NCI-H2171 (cell line): ENCODE measurements at regions not wholly inside any gene's neighbourhood (a gene's known extent, or its start where the extent isn't known, plus 50 kb on each side); places are given as distances from the start of the nearest gene placed in this dataset.
"Not testable (repeated sequence)": the region's sequence is repeated elsewhere in the genome, so short reads cannot be mapped to it uniquely, and the experiment has no call there.

Experiments
- DNase-seq: peaks from one replicate; lab custom pipeline; 2025; lab: John Stamatoyannopoulos, UW

GRCh38 chr7:79778786-79779770 lies 325.6 kb upstream of the MAGI2 start:
- DNase-seq: no peak

- no peak for DNase-seq
These were observed 322.4 kb upstream of the MAGI2 start for GRCh38 chr7:79775911-79776310.

- DNase-seq: no peak
These were observed 320.7 kb upstream of the MAGI2 start for GRCh38 chr7:79774150-79774549.

- no peak for DNase-seq
These were observed 317.5 kb upstream of the MAGI2 start for GRCh38 chr7:79770970-79771369.

- no peak for DNase-seq
These were observed 316.6 kb upstream of the MAGI2 start for GRCh38 chr7:79770063-79770462.

GRCh38 chr7:79767876-79768560 lies 314.6 kb upstream of the MAGI2 start:
- not testable (repeated sequence) for DNase-seq

GRCh38 chr7:79767192-79767591 lies 313.7 kb upstream of the MAGI2 start:
- DNase-seq: not testable (repeated sequence)

GRCh38 chr7:79761876-79762429 lies 308.5 kb upstream of the MAGI2 start:
- no peak for DNase-seq

GRCh38 chr7:79750941-79751340 lies 297.5 kb upstream of the MAGI2 start:
- not testable (repeated sequence) for DNase-seq

GRCh38 chr7:79749856-79750255 lies 296.4 kb upstream of the MAGI2 start:
- DNase-seq: no peak

- DNase-seq: no peak
These were observed 288.2 kb upstream of the MAGI2 start for GRCh38 chr7:79741684-79742083.

GRCh38 chr7:79740076-79740475 lies 286.6 kb upstream of the MAGI2 start:
- no peak for DNase-seq

GRCh38 chr7:79739036-79739709 lies 285.7 kb upstream of the MAGI2 start:
- DNase-seq: not testable (repeated sequence)

GRCh38 chr7:79736418-79736817 lies 283.0 kb upstream of the MAGI2 start:
- no peak for DNase-seq

GRCh38 chr7:79735012-79735411 lies 281.5 kb upstream of the MAGI2 start:
- no peak for DNase-seq

GRCh38 chr7:79734181-79734580 lies 280.7 kb upstream of the MAGI2 start:
- DNase-seq: no peak

GRCh38 chr7:79732535-79732934 lies 279.1 kb upstream of the MAGI2 start:
- no peak for DNase-seq

GRCh38 chr7:79730971-79731370 lies 277.5 kb upstream of the MAGI2 start:
- no peak for DNase-seq

GRCh38 chr7:79723833-79724618 lies 270.6 kb upstream of the MAGI2 start:
- no peak for DNase-seq

- DNase-seq: no peak
These were observed 268.8 kb upstream of the MAGI2 start for GRCh38 chr7:79722217-79722616.

- no peak for DNase-seq
These were observed 265.7 kb upstream of the MAGI2 start for GRCh38 chr7:79719216-79719615.
